SU-DHL-6 (cell line): ENCODE measurements at regions not wholly inside any gene's neighbourhood (a gene's known extent, or its start where the extent isn't known, plus 50 kb on each side); places are given as distances from the start of the nearest gene placed in this dataset.
"Not testable (repeated sequence)": the region's sequence is repeated elsewhere in the genome, so short reads cannot be mapped to it uniquely, and the experiment has no call there.

ENCODE experiments used
- H2AFZ ChIP-seq: fragments of 200-600 bp; sonication (generic); 2 replicates; pipeline ENCODE4 v1.6.1; 2014; ENCODE audit warnings: low read depth, mild to moderate bottlenecking, moderate library complexity, mixed read lengths, antibody characterized with exemption, low read length; ENCODE audit not compliant: severe bottlenecking
- H3F3A ChIP-seq: fragments of 200-600 bp; shearing (Covaris generic); 2 replicates; pipeline ENCODE4 v1.6.0; 2016; ENCODE audit warnings: antibody characterized with exemption, mild to moderate bottlenecking; ENCODE audit not compliant: insufficient read depth
- H3K27ac ChIP-seq: fragments of 200-600 bp; sonication (generic); 2 replicates; pipeline ENCODE4 v1.5.1; 2016; ENCODE audit warnings: low read depth, mild to moderate bottlenecking, low read length, moderate library complexity, mixed read lengths
- H3K27me3 ChIP-seq: fragments of 200-600 bp; sonication (generic), shearing (Covaris generic); 2 replicates; pipeline ENCODE4 v1.6.0; 2014; ENCODE audit warnings: mild to moderate bottlenecking, low read length
- H3K36me3 ChIP-seq: fragments of 200-600 bp; sonication (generic); 2 replicates; pipeline ENCODE4 v1.6.1; 2014; ENCODE audit warnings: mild to moderate bottlenecking, low read length, mixed read lengths
- H3K4me2 ChIP-seq: fragments of 300-600, 200-600 bp; shearing (Covaris generic), sonication (generic); 2 replicates; pipeline ENCODE4 v1.6.0; 2014; ENCODE audit warnings: low read length, low read depth, mild to moderate bottlenecking; ENCODE audit not compliant: poor library complexity, severe bottlenecking
- H3K4me3 ChIP-seq: fragments of 200-600 bp; sonication (generic); 2 replicates; pipeline ENCODE4 v1.5.1; 2014; ENCODE audit warnings: antibody characterized with exemption, low read length, mild to moderate bottlenecking, mixed read lengths; ENCODE audit not compliant: insufficient read depth, poor library complexity, severe bottlenecking
- H3K79me2 ChIP-seq: fragments of 200-600 bp; sonication (generic); 2 replicates; pipeline ENCODE4 v1.6.1; 2014; ENCODE audit warnings: mild to moderate bottlenecking, low read length, moderate library complexity; ENCODE audit not compliant: insufficient read depth
- H3K9ac ChIP-seq: fragments of 200-600 bp; sonication (generic); 2 replicates; pipeline ENCODE4 v1.7.0; 2014; ENCODE audit warnings: mild to moderate bottlenecking, low read length
- H3K9me2 ChIP-seq: fragments of 200-600 bp; sonication (generic); replicated peaks from 2 replicates; pipeline ENCODE4 v1.6.1; 2014; ENCODE audit warnings: low read length; ENCODE audit not compliant: insufficient read depth
- H3K9me3 ChIP-seq: fragments of 200-600 bp; sonication (generic); 2 replicates; pipeline ENCODE4 v1.6.1; 2014; ENCODE audit warnings: low read length, mixed read lengths; ENCODE audit not compliant: insufficient read depth
- H4K20me1 ChIP-seq: fragments of 200-600 bp; sonication (generic); 2 replicates; pipeline ENCODE4 v1.6.1; 2014; ENCODE audit warnings: low read depth, mild to moderate bottlenecking, antibody characterized with exemption, low read length, moderate library complexity, mixed read lengths
- CTCF ChIP-seq: fragments of 200-600 bp; sonication (generic); IDR thresholded peaks from one replicate; pipeline ENCODE4 v1.5.1; 2017; ENCODE audit warnings: antibody characterized with exemption, mild to moderate bottlenecking, low read length, moderate library complexity; ENCODE audit not compliant: insufficient read depth, poor library complexity, severe bottlenecking
- EZH2phosphoT487 ChIP-seq: fragments of 200-600 bp; sonication (generic), shearing (Covaris generic); conservative IDR thresholded peaks from 2 replicates; pipeline ENCODE4 v1.6.1; 2018; ENCODE audit warnings: mild to moderate bottlenecking, antibody characterized with exemption, low read length, moderate library complexity, mixed read lengths

GRCh38 chr3:177353140-177353539 lies 155.9 kb upstream of the TBL1XR1 start:
- TF ChIP-seq EZH2phosphoT487 = no peak
- no peak for TF ChIP-seq CTCF
- peak overlapping the region; percentile 71 for H3K9ac ChIP-seq
- no peaks in the 10 kb centered on the region for H4K20me1 ChIP-seq
- H3K27me3 ChIP-seq = no peaks in the 10 kb centered on the region
- peak overlapping the region; percentile 98 for H3K27ac ChIP-seq
- no peak overlapping the region for H2AFZ ChIP-seq
- no peaks in the 10 kb centered on the region for H3K9me2 ChIP-seq
- peaks cover 69% of the 10 kb centered on the region for H3F3A ChIP-seq
- H3K9me3 ChIP-seq = no peaks in the 10 kb centered on the region
- no peaks in the 10 kb centered on the region; the same call in 1 of the 2 replicates for H3K79me2 ChIP-seq
- no peak overlapping the region for H3K4me3 ChIP-seq
- peak overlapping the region; percentile 63 for H3K4me2 ChIP-seq
- H3K36me3 ChIP-seq = no peaks in the 10 kb centered on the region

GRCh38 chr3:177353879-177354278 lies 156.6 kb upstream of the TBL1XR1 start:
- Histone ChIP-seq H3K4me2 (peak overlapping the region; percentile 63), H3F3A (peaks cover 71% of the 10 kb centered on the region), H3K9ac (peak overlapping the region; percentile 71), H3K27ac (peak overlapping the region; percentile 98)
- H3K9me3 ChIP-seq, H3K4me3 ChIP-seq, H2AFZ ChIP-seq, H3K36me3 ChIP-seq, H3K27me3 ChIP-seq, H4K20me1 ChIP-seq, H3K79me2 ChIP-seq, H3K9me2 ChIP-seq: not testable (repeated sequence)

- Histone ChIP-seq H3K27ac (peak overlapping the region; percentile 98), H3K36me3 (no peaks in the 10 kb centered on the region), H3K9ac (no peak overlapping the region), H3K27me3 (no peaks in the 10 kb centered on the region), H3K79me2 (no peaks in the 10 kb centered on the region; the same call in 1 of the 2 replicates), H4K20me1 (no peaks in the 10 kb centered on the region), H2AFZ (no peak overlapping the region), H3F3A (peaks cover 71% of the 10 kb centered on the region), H3K4me2 (no peak overlapping the region), H3K4me3 (no peak overlapping the region), H3K9me2 (no peaks in the 10 kb centered on the region), H3K9me3 (no peaks in the 10 kb centered on the region)
- TF ChIP-seq EZH2phosphoT487 (no peak), CTCF (no peak)
Measured at GRCh38 chr3:177354466-177354865, 157.2 kb upstream of the TBL1XR1 start.

GRCh38 chr3:177356113-177356512 lies 158.8 kb upstream of the TBL1XR1 start:
- peak overlapping the region; percentile 40 for H3K4me2 ChIP-seq
- no peaks in the 10 kb centered on the region for H4K20me1 ChIP-seq
- H3K4me3 ChIP-seq = no peak overlapping the region
- H3K9me3 ChIP-seq = no peaks in the 10 kb centered on the region
- peak overlapping the region; percentile 7 for H2AFZ ChIP-seq
- H3K27me3 ChIP-seq = no peaks in the 10 kb centered on the region
- TF ChIP-seq CTCF (no peak), EZH2phosphoT487 (no peak)
- peaks cover 67% of the 10 kb centered on the region for H3F3A ChIP-seq
- H3K36me3 ChIP-seq = no peaks in the 10 kb centered on the region
- H3K27ac ChIP-seq = peak overlapping the region; percentile 97
- no peaks in the 10 kb centered on the region; the same call in 1 of the 2 replicates for H3K79me2 ChIP-seq
- peak overlapping the region; percentile 78 for H3K9ac ChIP-seq
- no peaks in the 10 kb centered on the region for H3K9me2 ChIP-seq
